HEK293T (cell line): ENCODE measurements at regions not wholly inside any gene's neighbourhood (a gene's known extent, or its start where the extent isn't known, plus 50 kb on each side); places are given as distances from the start of the nearest gene placed in this dataset.

Source experiments
- ARNT ChIP-seq: fragments of 450-650 bp; IDR thresholded peaks from 2 replicates; pipeline ENCODE4 v1.6.1; 2017; ENCODE audit warnings: mild to moderate bottlenecking
- BHLHE40 ChIP-seq: fragments of 450-650 bp; IDR thresholded peaks from 2 replicates; pipeline ENCODE4 v1.6.1; 2016; ENCODE audit warnings: mild to moderate bottlenecking, moderate library complexity, borderline replicate concordance
- FOXA1 ChIP-seq: fragments of 450-650 bp; IDR thresholded peaks from 2 replicates; pipeline ENCODE4 v1.6.1; 2016; ENCODE audit warnings: mild to moderate bottlenecking
- FOXK2 ChIP-seq: fragments of 450-650 bp; IDR thresholded peaks from 2 replicates; pipeline ENCODE4 v1.6.1; 2016; ENCODE audit warnings: mild to moderate bottlenecking
- FOXM1 ChIP-seq: fragments of 450-650 bp; IDR thresholded peaks from 2 replicates; pipeline ENCODE4 v1.6.1; 2017; ENCODE audit warnings: mild to moderate bottlenecking, borderline replicate concordance
- NFRKB ChIP-seq: fragments of 450-650 bp; IDR thresholded peaks from 2 replicates; pipeline ENCODE4 v1.6.1; 2016; ENCODE audit warnings: mild to moderate bottlenecking, moderate library complexity
- SP1 ChIP-seq: fragments of 450-650 bp; IDR thresholded peaks from 2 replicates; pipeline ENCODE4 v1.6.1; 2017
- TARDBP ChIP-seq: fragments of 450-650 bp; IDR thresholded peaks from 2 replicates; pipeline ENCODE4 v1.6.1; 2016
- ZNF384 ChIP-seq: fragments of 450-650 bp; IDR thresholded peaks from 2 replicates; pipeline ENCODE4 v1.6.1; 2016
- TF ChIP-seq, protein P1 (sequence below): fragments of 450-650 bp; IDR thresholded peaks from 2 replicates; pipeline ENCODE4 v1.6.1; 2016

DNA sequence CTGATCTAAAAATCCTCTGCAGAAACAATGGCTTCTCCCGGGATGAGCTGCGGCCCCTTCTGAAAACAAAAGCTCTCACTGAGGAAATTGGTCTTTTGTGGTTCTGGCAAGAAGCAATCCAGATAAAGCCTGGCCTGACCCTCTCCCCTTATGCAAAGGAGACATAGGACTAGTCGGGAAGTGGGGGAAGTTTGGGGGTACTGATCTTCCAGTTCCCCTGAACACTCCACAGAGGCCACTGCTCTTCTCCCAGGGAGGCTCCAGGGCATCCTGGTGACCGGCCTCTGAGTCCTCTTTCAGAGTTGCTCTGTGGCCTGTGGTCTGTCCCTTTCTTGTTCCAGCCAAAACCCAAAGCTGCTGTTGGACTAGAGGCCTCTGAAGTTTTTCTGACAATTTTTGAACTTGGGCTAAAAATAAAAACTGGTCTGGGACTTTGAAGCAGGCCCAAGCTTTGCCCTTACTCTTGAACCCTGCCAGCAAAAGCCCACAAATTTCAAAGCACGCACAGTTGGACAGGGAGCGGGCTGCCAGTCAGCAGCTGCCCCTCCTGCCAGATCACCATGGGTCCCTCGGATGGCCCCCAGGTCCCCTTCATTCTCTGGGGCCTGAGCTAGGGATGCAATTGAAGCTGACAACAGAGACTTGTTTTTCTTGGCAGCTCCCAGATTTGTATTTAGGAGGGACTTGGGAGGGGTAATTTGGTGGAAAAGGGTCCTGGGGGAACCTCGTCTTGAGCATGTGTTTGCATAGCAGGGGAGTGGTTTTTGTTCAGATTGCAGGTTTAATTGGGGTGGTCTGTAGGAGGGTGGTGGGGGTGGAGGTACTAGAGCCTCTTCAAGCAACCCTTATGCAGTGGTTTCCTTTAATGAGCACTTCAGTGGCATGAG lies 381.6 kb upstream of the CADM1 start:
- TF ChIP-seq TARDBP (no peak), NFRKB (no peak), SP1 (no peak), FOXK2 (no peak), ARNT (no peak), ZNF384 (no peak), FOXM1 (no peak), FOXA1 (no peak), BHLHE40 (no peak)
- TF ChIP-seq, protein P1, sequence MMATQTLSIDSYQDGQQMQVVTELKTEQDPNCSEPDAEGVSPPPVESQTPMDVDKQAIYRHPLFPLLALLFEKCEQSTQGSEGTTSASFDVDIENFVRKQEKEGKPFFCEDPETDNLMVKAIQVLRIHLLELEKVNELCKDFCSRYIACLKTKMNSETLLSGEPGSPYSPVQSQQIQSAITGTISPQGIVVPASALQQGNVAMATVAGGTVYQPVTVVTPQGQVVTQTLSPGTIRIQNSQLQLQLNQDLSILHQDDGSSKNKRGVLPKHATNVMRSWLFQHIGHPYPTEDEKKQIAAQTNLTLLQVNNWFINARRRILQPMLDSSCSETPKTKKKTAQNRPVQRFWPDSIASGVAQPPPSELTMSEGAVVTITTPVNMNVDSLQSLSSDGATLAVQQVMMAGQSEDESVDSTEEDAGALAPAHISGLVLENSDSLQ, result no peak
